Prostate gland (tissue), 2 donors: ENCODE measurements at regions not wholly inside any gene's neighbourhood (a gene's known extent, or its start where the extent isn't known, plus 50 kb on each side); places are given as distances from the start of the nearest gene placed in this dataset.

Experiments
- DNase-seq: peaks from one replicate; pipeline ENCODE4 v3.0.0-alpha.2; 2019; ENCODE audit warnings: low spot score
- H3K27ac ChIP-seq, 2 donors: fragments of 200-600 bp; sonication (generic); 2 replicates each; pipeline ENCODE4 v1.5.1; 2017 to 2019
- H3K27me3 ChIP-seq: fragments of 200-600 bp; sonication (generic); replicated peaks from 2 replicates; pipeline ENCODE4 v1.5.1; 2019; ENCODE audit not compliant: insufficient read depth
- H3K36me3 ChIP-seq, 2 donors: fragments of 200-600 bp; sonication (generic); 1 replicate in 1 of 2; 2 replicates in 1 of 2; pipeline versions ENCODE4 v1.5.1 to v1.8.1; 2017 to 2019
- H3K4me1 ChIP-seq: fragments of 200-600 bp; sonication (generic); replicated peaks from 2 replicates; pipeline ENCODE4 v1.5.1; 2019
- H3K4me3 ChIP-seq, 2 donors: fragments of 200-600 bp; sonication (generic); 2 replicates each; pipeline ENCODE4 v1.5.1; 2017 to 2019
- H3K9me3 ChIP-seq: fragments of 200-600 bp; sonication (generic); 2 replicates; pipeline ENCODE4 v1.5.1; 2017
- CTCF ChIP-seq, 4 experiments: fragments of 200-600 bp in 2 of 4; fragments of 450-650 bp in 2 of 4; sonication (generic) in 2 of 4; IDR thresholded peaks; 1 replicate in 3 of 4; 2 replicates in 1 of 4; pipeline ENCODE4 v1.5.1; 2016 to 2019; ENCODE audit warnings: antibody characterized with exemption in 4 of 4, mild to moderate bottlenecking in 2 of 4, moderate library complexity in 2 of 4
- POLR2A ChIP-seq: fragments of 450-650 bp; IDR thresholded peaks from one replicate; pipeline ENCODE4 v1.6.1; 2016; ENCODE audit warnings: antibody characterized with exemption, mild to moderate bottlenecking
- POLR2AphosphoS5 ChIP-seq: sonication (generic); formaldehyde crosslinking; IDR thresholded peaks from one replicate; pipeline ENCODE4 v1.6.1; 2017; ENCODE audit warnings: antibody characterized with exemption
- WGBS: methylation state at CpG from one replicate; pipeline ENCODE4 v1.1.5; 2018; 5-methylcytosine and 5-hydroxymethylcytosine counted together
- intact Hi-C: fragments of 100-400 bp; cut with DNase I; formaldehyde crosslinking; loops from one replicate; pipeline ENCODE4 v1.14.2; 2022

GRCh38 chrX:118179161-118179560, 62.6 kb upstream of the KLHL13 start:
- Histone ChIP-seq H3K27ac (no peak overlapping the region), H3K4me1 (no peaks in the 10 kb centered on the region), H3K27me3 (no peaks in the 10 kb centered on the region), H3K4me3 (no peak overlapping the region), H3K36me3 (no peaks in the 10 kb centered on the region), H3K9me3 (no peaks in the 10 kb centered on the region)
- no peak for TF ChIP-seq POLR2A
- DNase-seq: no peak
- 78% methylated on average over 3 of the region's 3 CpGs for WGBS
- intact Hi-C loops: no loop called here

GRCh38 chrX:118179718-118180117, 63.1 kb upstream of the KLHL13 start:
- intact Hi-C loops: no loop called here
- no peak overlapping the region for H3K27ac ChIP-seq
- H3K9me3 ChIP-seq: no peaks in the 10 kb centered on the region
- H3K4me3 ChIP-seq: no peak overlapping the region
- H3K4me1 ChIP-seq: no peaks in the 10 kb centered on the region
- WGBS: 94% methylated on average over 4 of the region's 4 CpGs
- TF ChIP-seq POLR2A: no peak
- no peak for TF ChIP-seq POLR2AphosphoS5
- no peaks in the 10 kb centered on the region for H3K36me3 ChIP-seq
- no peak for DNase-seq
- H3K27me3 ChIP-seq: no peaks in the 10 kb centered on the region

- Histone ChIP-seq H3K27me3 (no peaks in the 10 kb centered on the region), H3K36me3 (no peaks in the 10 kb centered on the region), H3K4me1 (no peaks in the 10 kb centered on the region), H3K27ac (no peak overlapping the region), H3K9me3 (no peaks in the 10 kb centered on the region), H3K4me3 (no peak overlapping the region)
- TF ChIP-seq POLR2AphosphoS5: no peak
- no peak for TF ChIP-seq CTCF (IDR thresholded peaks at IDR 0.05)
- TF ChIP-seq POLR2A: no peak
- DNase-seq: no peak
- WGBS: 19% methylated on average over 4 of the region's 4 CpGs
- intact Hi-C loops: no loop called here
Measured at GRCh38 chrX:118181030-118181429, 64.4 kb upstream of the KLHL13 start.

- no peaks in the 10 kb centered on the region for H3K4me1 ChIP-seq
- H3K27me3 ChIP-seq: no peaks in the 10 kb centered on the region
- H3K4me3 ChIP-seq: no peak overlapping the region
- no peak overlapping the region for H3K27ac ChIP-seq
- no peaks in the 10 kb centered on the region for H3K36me3 ChIP-seq
- H3K9me3 ChIP-seq: no peaks in the 10 kb centered on the region
- no peak for DNase-seq
- intact Hi-C loops: no loop called here
- TF ChIP-seq CTCF (IDR thresholded peaks at IDR 0.05): no peak
- no peak for TF ChIP-seq POLR2AphosphoS5
- no peak for TF ChIP-seq POLR2A
- 12% methylated on average over 1 of the region's 1 CpG for WGBS
Measured at GRCh38 chrX:118182025-118182424, 65.4 kb upstream of the KLHL13 start.

- H3K27ac ChIP-seq: no peak overlapping the region
- H3K4me3 ChIP-seq: no peak overlapping the region
- no peaks in the 10 kb centered on the region for H3K4me1 ChIP-seq
- no peak for TF ChIP-seq POLR2A
- H3K36me3 ChIP-seq: no peaks in the 10 kb centered on the region
- intact Hi-C loops: no loop called here
- 43% methylated on average over 3 of the region's 3 CpGs for WGBS
- no peak for DNase-seq
- H3K9me3 ChIP-seq: no peaks in the 10 kb centered on the region
- H3K27me3 ChIP-seq: no peaks in the 10 kb centered on the region
Measured at GRCh38 chrX:118182681-118183080, 66.1 kb upstream of the KLHL13 start.

- 100% methylated on average over 1 of the region's 1 CpG for WGBS
- Histone ChIP-seq H3K27ac (no peak overlapping the region), H3K27me3 (no peaks in the 10 kb centered on the region), H3K4me3 (no peak overlapping the region), H3K9me3 (no peaks in the 10 kb centered on the region), H3K4me1 (no peaks in the 10 kb centered on the region), H3K36me3 (no peaks in the 10 kb centered on the region)
- intact Hi-C loops: no loop called here
- no peak for DNase-seq
- no peak for TF ChIP-seq POLR2AphosphoS5
- no peak for TF ChIP-seq CTCF (IDR thresholded peaks at IDR 0.05)
- TF ChIP-seq POLR2A: no peak
Measured at GRCh38 chrX:118183606-118184005, 67.0 kb upstream of the KLHL13 start.
